ENCODE measurements at regions not wholly inside any gene's neighbourhood (a gene's known extent, or its start where the extent isn't known, plus 50 kb on each side); places are given as distances from the start of the nearest gene placed in this dataset.
A peak's percentile ranks its signal among the peaks of the same experiment; 100 is the strongest.
"Not testable (repeated sequence)": the region's sequence is repeated elsewhere in the genome, so short reads cannot be mapped to it uniquely, and the experiment has no call there.

GRCh38 chr5:9841516-9842170, 211.5 kb upstream of the TAS2R1 start:
- DNase-seq: no peak

- DNase-seq: no peak
These were observed 208.8 kb upstream of the TAS2R1 start for GRCh38 chr5:9838916-9839315.

- DNase-seq: peak; percentile 39
These were observed 205.0 kb upstream of the TAS2R1 start for GRCh38 chr5:9834871-9835770.

- no peak for DNase-seq
These were observed 203.7 kb upstream of the TAS2R1 start for GRCh38 chr5:9833871-9834270.

- DNase-seq: no peak
These were observed 202.8 kb upstream of the TAS2R1 start for GRCh38 chr5:9832921-9833320.

GRCh38 chr5:9831823-9832222, 201.7 kb upstream of the TAS2R1 start:
- DNase-seq: no peak

GRCh38 chr5:9830184-9830583, 200.0 kb upstream of the TAS2R1 start:
- no peak for DNase-seq

- no peak for DNase-seq
These were observed 199.5 kb upstream of the TAS2R1 start for GRCh38 chr5:9829621-9830020.

GRCh38 chr5:9820691-9821449, 190.7 kb upstream of the TAS2R1 start:
- no peak for DNase-seq

- no peak for DNase-seq
These were observed 188.2 kb upstream of the TAS2R1 start for GRCh38 chr5:9818340-9818845.

GRCh38 chr5:9817819-9818218, 187.7 kb upstream of the TAS2R1 start:
- DNase-seq: no peak

- no peak for DNase-seq
These were observed 184.9 kb upstream of the TAS2R1 start for GRCh38 chr5:9815051-9815450.

- no peak for DNase-seq
These were observed 183.2 kb upstream of the TAS2R1 start for GRCh38 chr5:9813305-9813704.

GRCh38 chr5:9807366-9807765, 177.2 kb upstream of the TAS2R1 start:
- not testable (repeated sequence) for DNase-seq

GRCh38 chr5:9801908-9802307, 171.8 kb upstream of the TAS2R1 start:
- no peak for DNase-seq

- DNase-seq: no peak
These were observed 169.5 kb upstream of the TAS2R1 start for GRCh38 chr5:9799606-9800005.

- no peak for DNase-seq
These were observed 160.1 kb upstream of the TAS2R1 start for GRCh38 chr5:9790276-9790675.

GRCh38 chr5:9789777-9790176, 159.6 kb upstream of the TAS2R1 start:
- DNase-seq: no peak

- peak; percentile 7 for DNase-seq
These were observed 157.9 kb upstream of the TAS2R1 start for GRCh38 chr5:9787861-9788600.

GRCh38 chr5:9786380-9787360, 156.5 kb upstream of the TAS2R1 start:
- no peak for DNase-seq

- DNase-seq: no peak
These were observed 155.6 kb upstream of the TAS2R1 start for GRCh38 chr5:9785751-9786150.
